HL-60 (cell line): ENCODE measurements at regions not wholly inside any gene's neighbourhood (a gene's known extent, or its start where the extent isn't known, plus 50 kb on each side); places are given as distances from the start of the nearest gene placed in this dataset.

Experiments used
- DNase-seq, 2 experiments: peaks; one replicate each; pipeline ENCODE4 v3.0.0-alpha.2; 2010 to 2020; ENCODE audit warnings: low read depth in 1 of 2, low spot score in 1 of 2
- H3K27ac ChIP-seq: fragments of 250-450 bp; sonication (Bioruptor Pico); replicated peaks from 2 replicates; pipeline ENCODE4 v1.5.1; 2020; ENCODE audit warnings: mild to moderate bottlenecking, moderate library complexity
- H3K27me3 ChIP-seq: fragments of 250-450 bp; sonication (Bioruptor Pico); 2 replicates; pipeline ENCODE4 v1.5.1; 2021; ENCODE audit warnings: mild to moderate bottlenecking, moderate library complexity; ENCODE audit not compliant: insufficient read depth, poor library complexity, severe bottlenecking
- H3K4me3 ChIP-seq: replicated peaks from 2 replicates; pipeline ENCODE4 v1.5.1; 2011; ENCODE audit warnings: mild to moderate bottlenecking, control low read depth, low read length; ENCODE audit not compliant: insufficient read depth
- CTCF ChIP-seq: IDR thresholded peaks from one replicate; pipeline ENCODE4 v1.5.1; 2011; ENCODE audit warnings: low read length, control low read depth, inconsistent platforms; ENCODE audit not compliant: insufficient read depth
- GABPA ChIP-seq: IDR thresholded peaks from 2 replicates; pipeline ENCODE4 v1.6.1; 2012; ENCODE audit warnings: low read depth
- POLR2AphosphoS5 ChIP-seq: IDR thresholded peaks from 2 replicates; pipeline ENCODE4 v1.6.1; 2012; ENCODE audit warnings: low read depth
- REST ChIP-seq: IDR thresholded peaks from 2 replicates; pipeline ENCODE4 v1.6.1; 2012; ENCODE audit warnings: low read depth; ENCODE audit not compliant: insufficient replicate concordance
- SPI1 ChIP-seq: IDR thresholded peaks from 2 replicates; pipeline ENCODE4 v1.6.1; 2012; ENCODE audit warnings: low read depth, mild to moderate bottlenecking, borderline replicate concordance

- no peak for DNase-seq
- Histone ChIP-seq H3K27me3 (no peaks in the 10 kb centered on the region), H3K27ac (no peak overlapping the region), H3K4me3 (no peak overlapping the region)
- no peak for TF ChIP-seq CTCF
- TF ChIP-seq GABPA: no peak
- no peak for TF ChIP-seq REST
- no peak for TF ChIP-seq SPI1
- TF ChIP-seq POLR2AphosphoS5: no peak
These were observed 171.2 kb upstream of the PPP2R2B start for GRCh38 chr5:147049764-147050163.

- Histone ChIP-seq H3K27ac (no peak overlapping the region), H3K4me3 (no peak overlapping the region), H3K27me3 (no peaks in the 10 kb centered on the region)
- TF ChIP-seq REST (no peak), POLR2AphosphoS5 (no peak), CTCF (no peak), SPI1 (no peak), GABPA (no peak)
- DNase-seq: no peak
These were observed 171.6 kb upstream of the PPP2R2B start for GRCh38 chr5:147050172-147050571.

- no peak for DNase-seq
- H3K27ac ChIP-seq: no peak overlapping the region
- TF ChIP-seq GABPA (no peak), CTCF (no peak), REST (peak; percentile 60), POLR2AphosphoS5 (no peak)
- H3K27me3 ChIP-seq: no peaks in the 10 kb centered on the region
- no peak overlapping the region for H3K4me3 ChIP-seq
These were observed 172.6 kb upstream of the PPP2R2B start for GRCh38 chr5:147051193-147051592.
